WTC11 (cell line): ENCODE measurements at regions not wholly inside any gene's neighbourhood (a gene's known extent, or its start where the extent isn't known, plus 50 kb on each side); places are given as distances from the start of the nearest gene placed in this dataset.

Experiments used
- ATAC-seq: fragments of 200-7000 bp; cut with Tn5 transposase; 2 replicates; pipeline ENCODE4 v1.10.0; 2021; ENCODE audit warnings: mild to moderate bottlenecking, moderate library complexity
- CTCF ChIA-PET: fragments of 300-600 bp; sonication (Branson Sonifier 250); formaldehyde crosslinking; loops from one replicate; lab custom pipeline; 2021; ENCODE audit warnings: antibody characterized with exemption; lab: Charles Lee
- POLR2A ChIA-PET: fragments of 350-600 bp; sonication (Branson Sonifier 250); formaldehyde crosslinking; loops from one replicate; lab custom pipeline; 2021; ENCODE audit warnings: antibody characterized with exemption; lab: Charles Lee
- DNase-seq: peaks from one replicate; pipeline ENCODE4 v3.0.0; 2021; ENCODE audit warnings: low spot score
- H3K27ac Mint-ChIP-seq: 2 replicates; pipeline ENCODE4 v1.8.0; 2021; ENCODE audit warnings: mixed read lengths
- H3K27me3 Mint-ChIP-seq: 2 replicates; pipeline ENCODE4 v1.8.0; 2021; ENCODE audit warnings: low read depth, mild to moderate bottlenecking, moderate library complexity, mixed read lengths
- H3K36me3 Mint-ChIP-seq: 2 replicates; pipeline ENCODE4 v1.8.0; 2021; ENCODE audit warnings: mixed read lengths
- H3K4me1 Mint-ChIP-seq: 2 replicates; pipeline ENCODE4 v1.8.0; 2022; ENCODE audit warnings: mixed read lengths
- H3K4me3 Mint-ChIP-seq: 2 replicates; pipeline ENCODE4 v1.8.0; 2021; ENCODE audit warnings: mild to moderate bottlenecking, moderate library complexity, mixed read lengths
- H3K9me3 Mint-ChIP-seq: 2 replicates; pipeline ENCODE4 v1.8.0; 2021; ENCODE audit warnings: mixed read lengths
- CBFB ChIP-seq: sonication (generic); formaldehyde crosslinking; IDR thresholded peaks from 2 replicates; pipeline ENCODE4 v1.8.1; 2022; ENCODE audit warnings: mild to moderate bottlenecking, low read depth, missing genetic modification reagents
- CREM ChIP-seq: sonication (generic); formaldehyde crosslinking; IDR thresholded peaks from 2 replicates; pipeline ENCODE4 v1.8.1; 2022; ENCODE audit warnings: mild to moderate bottlenecking, missing genetic modification reagents, moderate library complexity
- E2F1 ChIP-seq: sonication (generic); formaldehyde crosslinking; IDR thresholded peaks from 2 replicates; pipeline ENCODE4 v1.8.0; 2022; ENCODE audit warnings: mild to moderate bottlenecking, missing genetic modification reagents
- E2F4 ChIP-seq: sonication (generic); formaldehyde crosslinking; IDR thresholded peaks from 2 replicates; pipeline ENCODE4 v1.8.1; 2022; ENCODE audit warnings: low read depth, mild to moderate bottlenecking, moderate library complexity, missing genetic modification reagents, borderline replicate concordance
- ELF4 ChIP-seq: sonication (generic); formaldehyde crosslinking; IDR thresholded peaks from 2 replicates; pipeline ENCODE4 v1.8.1; 2022; ENCODE audit warnings: low read depth, mild to moderate bottlenecking, moderate library complexity, missing genetic modification reagents
- EMX1 ChIP-seq: fragments of 250-450 bp; sonication (Bioruptor Pico); IDR thresholded peaks from 2 replicates; pipeline ENCODE4 v1.8.0; 2021; ENCODE audit warnings: mild to moderate bottlenecking
- GTF2I ChIP-seq: fragments of 250-450 bp; sonication (Bioruptor Pico); conservative IDR thresholded peaks from 2 replicates; pipeline ENCODE4 v1.4.0; 2021; ENCODE audit warnings: mild to moderate bottlenecking
- JUN ChIP-seq: sonication (generic); formaldehyde crosslinking; IDR thresholded peaks from 2 replicates; pipeline ENCODE4 v1.8.0; 2023; ENCODE audit warnings: mild to moderate bottlenecking, missing genetic modification reagents
- KAT7 ChIP-seq: sonication (generic); formaldehyde crosslinking; IDR thresholded peaks from 2 replicates; pipeline ENCODE4 v1.8.1; 2023; ENCODE audit warnings: missing genetic modification reagents, mild to moderate bottlenecking, borderline replicate concordance
- MAX ChIP-seq: sonication (generic); formaldehyde crosslinking; IDR thresholded peaks from 2 replicates; pipeline ENCODE4 v1.8.0; 2022; ENCODE audit warnings: mild to moderate bottlenecking, missing genetic modification reagents
- NR1H2 ChIP-seq: sonication (generic); formaldehyde crosslinking; IDR thresholded peaks from 2 replicates; pipeline ENCODE4 v1.9.0; 2021; ENCODE audit warnings: mild to moderate bottlenecking, moderate library complexity, missing genetic modification reagents
- NR2C2 ChIP-seq: sonication (generic); formaldehyde crosslinking; IDR thresholded peaks from 2 replicates; pipeline ENCODE4 v1.8.0; 2022; ENCODE audit warnings: mild to moderate bottlenecking, missing genetic modification reagents
- NR3C1 ChIP-seq: sonication (generic); formaldehyde crosslinking; conservative IDR thresholded peaks from 2 replicates; pipeline ENCODE4 v1.8.1; 2023; ENCODE audit warnings: low read depth, mild to moderate bottlenecking, missing genetic modification reagents
- STAT6 ChIP-seq: sonication (generic); formaldehyde crosslinking; conservative IDR thresholded peaks from 2 replicates; pipeline ENCODE4 v1.8.1; 2023; ENCODE audit warnings: mild to moderate bottlenecking, low read depth, missing genetic modification reagents, moderate library complexity
- ZNF121 ChIP-seq: sonication (generic); formaldehyde crosslinking; IDR thresholded peaks from 2 replicates; pipeline ENCODE4 v1.8.0; 2023; ENCODE audit warnings: missing genetic modification reagents
- ZNF425 ChIP-seq: fragments of 250-450 bp; sonication (Bioruptor Pico); conservative IDR thresholded peaks from 2 replicates; pipeline ENCODE4 v1.9.0; 2021; ENCODE audit warnings: mild to moderate bottlenecking
- ZNF512 ChIP-seq: sonication (generic); formaldehyde crosslinking; IDR thresholded peaks from 2 replicates; pipeline ENCODE4 v1.8.1; 2022; ENCODE audit warnings: missing genetic modification reagents, borderline replicate concordance
- ZNF671 ChIP-seq: fragments of 250-450 bp; sonication (Bioruptor Pico); IDR thresholded peaks from 2 replicates; pipeline ENCODE4 v1.8.0; 2021; ENCODE audit warnings: mild to moderate bottlenecking

- TF ChIP-seq STAT6 (CRISPR knock-in tag) (no peak), E2F1 (CRISPR knock-in tag) (no peak)
Measured at GRCh38 chr3:24929521-24929920, 434.9 kb upstream of the THRB start (continued).

GRCh38 chr3:24933401-24933800, 438.8 kb upstream of the THRB start:
- no peaks in the 10 kb centered on the region; the same call in 1 of the 2 replicates for H3K27me3 Mint-ChIP-seq
- ATAC-seq (no peak), DNase-seq (no peak)
- CTCF ChIA-PET, result no interaction called here
- TF ChIP-seq KAT7 (CRISPR knock-in tag) (no peak), ZNF671 (no peak), ZNF512 (CRISPR knock-in tag) (no peak)
- no peak overlapping the region for H3K4me3 Mint-ChIP-seq
- no peak overlapping the region for H3K27ac Mint-ChIP-seq
- no peaks in the 10 kb centered on the region for H3K9me3 Mint-ChIP-seq
- no peaks in the 10 kb centered on the region for H3K36me3 Mint-ChIP-seq
- no peaks in the 10 kb centered on the region for H3K4me1 Mint-ChIP-seq
- POLR2A ChIA-PET, result no interaction called here

GRCh38 chr3:24936574-24936973, 441.9 kb upstream of the THRB start:
- no peak overlapping the region for H3K27ac Mint-ChIP-seq
- H3K4me1 Mint-ChIP-seq, result no peaks in the 10 kb centered on the region
- ATAC-seq (no peak), DNase-seq (no peak)
- H3K27me3 Mint-ChIP-seq, result no peaks in the 10 kb centered on the region; the same call in 1 of the 2 replicates
- ChIA-PET POLR2A (interaction anchor here (0.6 kb wide), 1 partner anchor 11 kb away, joined by 5 read pairs; no protein-coding TSS in a partner anchor), CTCF (no interaction called here)
- H3K36me3 Mint-ChIP-seq, result no peaks in the 10 kb centered on the region
- TF ChIP-seq NR1H2 (CRISPR knock-in tag), result no peak
- no peak for TF ChIP-seq NR3C1
- TF ChIP-seq JUN (CRISPR knock-in tag), result no peak
- no peak for TF ChIP-seq CREM
- TF ChIP-seq GTF2I (CRISPR knock-in tag), result no peak
- TF ChIP-seq ZNF121 (CRISPR knock-in tag), result no peak
- no peak for TF ChIP-seq ZNF425 (CRISPR knock-in tag)
- no peak for TF ChIP-seq MAX
- TF ChIP-seq EMX1 (CRISPR knock-in tag), result no peak
- no peak for TF ChIP-seq E2F4 (CRISPR knock-in tag)
- TF ChIP-seq NR2C2 (CRISPR knock-in tag), result no peak
- TF ChIP-seq ELF4 (CRISPR knock-in tag), result no peak
- no peak for TF ChIP-seq CBFB (CRISPR knock-in tag)
- TF ChIP-seq, all 79 proteins: peak for 0
- Mint-ChIP-seq H3K4me3 (no peak overlapping the region), H3K9me3 (no peaks in the 10 kb centered on the region)
